Adrenal gland (tissue), 5 donors: ENCODE measurements at regions not wholly inside any gene's neighbourhood (a gene's known extent, or its start where the extent isn't known, plus 50 kb on each side); places are given as distances from the start of the nearest gene placed in this dataset.

Experiments
- POLR2A ChIP-seq, 2 donors: fragments of 450-650 bp; IDR thresholded peaks; one replicate each; pipeline ENCODE4 v1.6.1; 2017; ENCODE audit warnings: antibody characterized with exemption in 2 of 2, mild to moderate bottlenecking in 2 of 2, moderate library complexity in 1 of 2
- TF ChIP-seq, protein P1 (sequence below), 6 experiments: fragments of 450-650 bp in 4 of 6; fragments of 200-600 bp in 2 of 6; sonication (generic) in 1 of 6; IDR thresholded peaks; 1 replicate in 5 of 6; 2 replicates in 1 of 6; pipeline versions ENCODE4 v1.5.1 to v1.8.0; 2016 to 2021; ENCODE audit warnings: antibody characterized with exemption in 6 of 6, mild to moderate bottlenecking in 2 of 6, moderate library complexity in 1 of 6
- donor health status: DM: no; HTN: no; CAD: no.

DNA sequence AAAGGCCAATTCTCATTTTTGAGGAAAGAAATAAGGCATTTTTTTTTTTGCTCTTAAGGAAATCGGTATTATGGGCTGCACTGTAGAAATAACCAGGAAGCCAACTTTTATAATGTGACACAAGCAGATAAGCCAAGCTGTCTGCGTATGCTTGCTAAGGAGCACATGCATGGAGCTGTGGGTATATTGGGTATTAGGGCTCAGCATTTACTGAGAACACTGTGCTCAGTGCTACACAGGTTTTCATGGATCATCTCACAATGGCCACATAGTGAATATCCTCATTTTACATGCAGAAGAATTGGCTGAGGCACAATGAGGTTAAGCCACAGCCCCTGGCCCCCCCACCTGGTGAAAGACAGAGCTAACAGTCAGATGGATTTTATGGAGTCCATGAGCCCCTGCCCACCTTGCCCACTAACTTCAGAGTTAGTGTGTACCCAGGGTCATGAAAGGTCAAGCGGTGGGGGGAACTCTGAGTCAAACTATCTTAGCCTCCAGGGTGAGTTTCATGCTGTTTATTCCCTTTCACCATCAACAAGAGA lies 204.8 kb downstream of the SPATA31A6 start:
- TF ChIP-seq, protein P1, sequence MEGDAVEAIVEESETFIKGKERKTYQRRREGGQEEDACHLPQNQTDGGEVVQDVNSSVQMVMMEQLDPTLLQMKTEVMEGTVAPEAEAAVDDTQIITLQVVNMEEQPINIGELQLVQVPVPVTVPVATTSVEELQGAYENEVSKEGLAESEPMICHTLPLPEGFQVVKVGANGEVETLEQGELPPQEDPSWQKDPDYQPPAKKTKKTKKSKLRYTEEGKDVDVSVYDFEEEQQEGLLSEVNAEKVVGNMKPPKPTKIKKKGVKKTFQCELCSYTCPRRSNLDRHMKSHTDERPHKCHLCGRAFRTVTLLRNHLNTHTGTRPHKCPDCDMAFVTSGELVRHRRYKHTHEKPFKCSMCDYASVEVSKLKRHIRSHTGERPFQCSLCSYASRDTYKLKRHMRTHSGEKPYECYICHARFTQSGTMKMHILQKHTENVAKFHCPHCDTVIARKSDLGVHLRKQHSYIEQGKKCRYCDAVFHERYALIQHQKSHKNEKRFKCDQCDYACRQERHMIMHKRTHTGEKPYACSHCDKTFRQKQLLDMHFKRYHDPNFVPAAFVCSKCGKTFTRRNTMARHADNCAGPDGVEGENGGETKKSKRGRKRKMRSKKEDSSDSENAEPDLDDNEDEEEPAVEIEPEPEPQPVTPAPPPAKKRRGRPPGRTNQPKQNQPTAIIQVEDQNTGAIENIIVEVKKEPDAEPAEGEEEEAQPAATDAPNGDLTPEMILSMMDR (IDR thresholded peaks at IDR 0.05) = no peak
- no peak for TF ChIP-seq POLR2A (IDR thresholded peaks at IDR 0.05)
